ENCODE measurements at regions not wholly inside any gene's neighbourhood (a gene's known extent, or its start where the extent isn't known, plus 50 kb on each side); places are given as distances from the start of the nearest gene placed in this dataset.

- no peaks in the 10 kb centered on the region for H3K36me3 Mint-ChIP-seq (ENCODE audit: insufficient read depth)
- peaks cover 27% of the 10 kb centered on the region for H3K9me3 Mint-ChIP-seq (ENCODE audit: low read depth)
- DNase-seq (ENCODE audit: low spot score, unreplicated experiment): no peak
- no peaks in the 10 kb centered on the region for H3K4me1 Mint-ChIP-seq (ENCODE audit: low read depth)
- no peak overlapping the region for H3K4me3 Mint-ChIP-seq (ENCODE audit: low read depth)
- H3K27me3 Mint-ChIP-seq: no peaks in the 10 kb centered on the region
- H3K27ac Mint-ChIP-seq: no peak overlapping the region
- TF ChIP-seq CTCF (IDR thresholded peaks at IDR 0.05; ENCODE audit: unreplicated experiment): no peak
These were observed 387.1 kb downstream of the MRPL39 start for GRCh38 chr21:25220169-25220568.

- no peaks in the 10 kb centered on the region for H3K36me3 Mint-ChIP-seq (ENCODE audit: insufficient read depth)
- peaks cover 18% of the 10 kb centered on the region for H3K9me3 Mint-ChIP-seq (ENCODE audit: low read depth)
- no peak overlapping the region for H3K27ac Mint-ChIP-seq
- no peak for DNase-seq (ENCODE audit: low spot score, unreplicated experiment)
- H3K27me3 Mint-ChIP-seq: no peaks in the 10 kb centered on the region
- H3K4me3 Mint-ChIP-seq (ENCODE audit: low read depth): no peak overlapping the region
- H3K4me1 Mint-ChIP-seq (ENCODE audit: low read depth): no peaks in the 10 kb centered on the region
- no peak for TF ChIP-seq CTCF (IDR thresholded peaks at IDR 0.05; ENCODE audit: unreplicated experiment)
These were observed 391.4 kb downstream of the MRPL39 start for GRCh38 chr21:25215698-25216384.

- H3K4me3 Mint-ChIP-seq (ENCODE audit: low read depth): no peak overlapping the region
- H3K9me3 Mint-ChIP-seq (ENCODE audit: low read depth): peaks cover 19% of the 10 kb centered on the region
- H3K27me3 Mint-ChIP-seq: no peaks in the 10 kb centered on the region
- no peak for TF ChIP-seq CTCF (IDR thresholded peaks at IDR 0.05; ENCODE audit: unreplicated experiment)
- H3K27ac Mint-ChIP-seq: no peak overlapping the region
- no peaks in the 10 kb centered on the region for H3K36me3 Mint-ChIP-seq (ENCODE audit: insufficient read depth)
- no peak for DNase-seq (ENCODE audit: low spot score, unreplicated experiment)
- no peaks in the 10 kb centered on the region for H3K4me1 Mint-ChIP-seq (ENCODE audit: low read depth)
These were observed 392.6 kb downstream of the MRPL39 start for GRCh38 chr21:25214676-25215075.

GRCh38 chr21:25199944-25200343 is 407.3 kb downstream of the MRPL39 start:
- no peaks in the 10 kb centered on the region for H3K4me1 Mint-ChIP-seq (ENCODE audit: low read depth)

GRCh38 chr21:25191141-25191540 is 416.1 kb downstream of the MRPL39 start:
- Mint-ChIP-seq H3K36me3 (ENCODE audit: insufficient read depth) (no peaks in the 10 kb centered on the region), H3K9me3 (ENCODE audit: low read depth) (peaks cover 16% of the 10 kb centered on the region), H3K4me3 (ENCODE audit: low read depth) (no peak overlapping the region), H3K27ac (no peak overlapping the region), H3K4me1 (ENCODE audit: low read depth) (no peaks in the 10 kb centered on the region), H3K27me3 (no peaks in the 10 kb centered on the region)
- no peak for TF ChIP-seq CTCF (IDR thresholded peaks at IDR 0.05; ENCODE audit: unreplicated experiment)
- no peak for DNase-seq (ENCODE audit: low spot score, unreplicated experiment)

More at GRCh38 chr21:25199944-25200343, 407.3 kb downstream of the MRPL39 start:
- Mint-ChIP-seq H3K4me3 (ENCODE audit: low read depth) (no peak overlapping the region), H3K27me3 (no peaks in the 10 kb centered on the region), H3K9me3 (ENCODE audit: low read depth) (peaks cover 31% of the 10 kb centered on the region), H3K36me3 (ENCODE audit: insufficient read depth) (no peaks in the 10 kb centered on the region), H3K27ac (no peak overlapping the region)
- TF ChIP-seq CTCF (IDR thresholded peaks at IDR 0.05; ENCODE audit: unreplicated experiment): no peak
- no peak for DNase-seq (ENCODE audit: low spot score, unreplicated experiment)
